Mesenteric fat pad (tissue), 1 donor: ENCODE measurements at regions not wholly inside any gene's neighbourhood (a gene's known extent, or its start where the extent isn't known, plus 50 kb on each side); places are given as distances from the start of the nearest gene placed in this dataset.
A peak's percentile ranks its signal among the peaks of the same experiment; 100 is the strongest.

Source experiments
- DNase-seq: peaks from one replicate; pipeline ENCODE4 v3.0.0-alpha.2; 2020; ENCODE audit warnings: low spot score
- donor health status: DM: yes; HTN: yes; CAD: no.

DNA sequence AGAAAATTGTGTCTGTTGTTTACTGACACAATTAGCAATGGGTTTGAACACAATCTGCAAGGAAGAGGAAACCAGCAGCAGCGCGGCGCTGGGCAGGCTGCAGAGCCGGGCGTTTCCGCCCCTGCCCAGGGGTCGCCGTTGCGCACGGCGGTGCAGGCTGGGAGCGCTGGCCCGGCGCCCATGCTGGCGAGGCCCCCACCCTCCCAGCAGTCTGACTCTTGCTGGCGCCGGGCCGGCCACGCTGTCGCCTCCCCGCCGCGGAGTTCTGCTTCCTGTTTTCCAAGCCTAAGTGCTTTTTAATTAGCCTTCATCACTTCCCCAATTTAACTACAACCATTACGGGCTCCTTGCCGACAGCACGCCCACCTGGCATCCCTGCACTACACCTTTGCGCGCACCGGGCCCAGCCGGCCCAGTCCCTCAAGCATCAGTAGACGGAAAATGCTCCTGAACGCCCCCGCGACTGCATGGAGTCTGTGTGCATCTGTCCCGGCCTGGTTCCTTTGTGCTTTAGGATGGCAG is 212.1 kb downstream of the GXYLT1 start:
- peak; percentile 92 for DNase-seq

DNA sequence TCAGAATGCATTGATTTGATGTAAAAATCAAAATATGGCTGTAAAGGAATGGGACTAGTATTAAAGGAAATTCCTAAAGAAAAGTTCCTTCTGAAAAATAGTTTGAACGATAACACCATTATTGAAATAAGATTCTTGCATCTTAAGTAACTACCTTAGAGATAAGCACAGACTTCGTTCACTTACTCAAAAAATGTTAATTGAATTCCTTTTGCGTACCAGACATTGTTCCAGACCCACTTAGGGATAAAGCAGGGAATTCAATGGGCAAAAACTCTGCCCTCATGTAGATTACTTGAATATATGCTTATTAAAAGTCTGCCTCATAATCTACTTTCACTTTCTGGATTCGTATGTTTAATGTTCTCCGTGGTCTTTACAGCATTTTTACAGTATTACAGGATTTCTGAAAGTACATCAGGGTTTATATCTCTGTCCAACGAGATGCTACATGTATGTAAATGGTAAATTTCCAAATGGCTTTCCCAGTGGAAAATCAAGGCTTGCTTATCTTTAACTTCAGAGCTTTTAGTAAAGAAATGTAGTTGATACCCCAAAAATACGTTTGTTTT is 213.7 kb downstream of the GXYLT1 start:
- DNase-seq = no peak

DNA sequence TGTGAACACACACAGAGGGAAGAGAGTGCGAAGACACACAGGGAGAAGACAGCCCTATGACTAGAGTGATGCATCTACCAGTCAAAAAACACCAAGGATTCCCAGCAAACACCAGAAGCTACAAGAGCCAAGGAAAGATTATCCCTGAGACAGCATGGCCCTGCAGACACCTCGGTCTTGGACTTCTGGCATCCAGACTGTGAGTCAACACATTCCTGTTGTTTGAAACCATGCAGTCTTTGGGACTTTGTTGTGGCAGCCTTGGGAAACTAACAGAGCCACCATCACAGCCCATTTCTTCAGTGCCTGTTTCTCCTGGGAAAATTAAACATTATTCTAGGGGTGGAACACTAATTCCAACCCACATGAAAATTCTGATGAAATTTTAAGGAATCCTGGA is 220.6 kb downstream of the GXYLT1 start:
- no peak for DNase-seq

DNA sequence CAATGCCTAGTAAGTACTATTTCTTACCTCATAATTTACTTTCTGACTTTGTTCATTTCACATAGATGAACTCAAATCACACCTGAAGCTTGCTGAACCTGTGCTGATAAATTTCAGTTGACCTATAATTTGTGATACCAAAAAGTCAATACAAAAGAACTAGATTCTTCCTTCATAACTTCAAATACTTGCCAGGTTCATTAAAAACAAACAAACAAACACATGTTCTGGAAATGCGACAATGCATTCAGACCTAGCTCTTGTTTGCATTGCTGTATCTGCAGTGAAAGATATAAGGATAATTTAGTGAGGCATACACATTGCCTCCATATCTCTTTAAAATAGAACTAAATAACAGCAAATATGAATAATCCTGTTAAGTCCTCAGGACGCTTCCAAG is 221.3 kb downstream of the GXYLT1 start:
- DNase-seq = no peak

DNA sequence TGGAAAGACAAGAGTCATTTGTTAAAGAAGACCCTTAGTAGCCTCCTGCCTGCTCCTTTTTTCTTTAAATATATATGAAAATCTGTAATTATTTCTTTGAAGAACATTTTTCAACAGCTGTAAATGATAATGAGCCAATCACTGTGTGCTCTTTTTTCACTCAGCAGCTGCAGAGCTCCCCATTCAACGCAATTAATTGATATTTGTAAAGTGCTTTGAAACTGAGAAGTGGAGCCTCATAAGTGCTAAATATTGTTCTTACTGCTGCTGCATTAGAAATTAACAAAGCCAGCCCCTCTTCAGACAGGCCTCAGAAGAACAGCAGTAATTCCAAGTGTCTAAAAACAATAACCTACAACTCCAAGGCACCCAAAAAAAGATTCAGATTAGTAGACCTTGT is 224.3 kb downstream of the GXYLT1 start:
- no peak for DNase-seq

DNA sequence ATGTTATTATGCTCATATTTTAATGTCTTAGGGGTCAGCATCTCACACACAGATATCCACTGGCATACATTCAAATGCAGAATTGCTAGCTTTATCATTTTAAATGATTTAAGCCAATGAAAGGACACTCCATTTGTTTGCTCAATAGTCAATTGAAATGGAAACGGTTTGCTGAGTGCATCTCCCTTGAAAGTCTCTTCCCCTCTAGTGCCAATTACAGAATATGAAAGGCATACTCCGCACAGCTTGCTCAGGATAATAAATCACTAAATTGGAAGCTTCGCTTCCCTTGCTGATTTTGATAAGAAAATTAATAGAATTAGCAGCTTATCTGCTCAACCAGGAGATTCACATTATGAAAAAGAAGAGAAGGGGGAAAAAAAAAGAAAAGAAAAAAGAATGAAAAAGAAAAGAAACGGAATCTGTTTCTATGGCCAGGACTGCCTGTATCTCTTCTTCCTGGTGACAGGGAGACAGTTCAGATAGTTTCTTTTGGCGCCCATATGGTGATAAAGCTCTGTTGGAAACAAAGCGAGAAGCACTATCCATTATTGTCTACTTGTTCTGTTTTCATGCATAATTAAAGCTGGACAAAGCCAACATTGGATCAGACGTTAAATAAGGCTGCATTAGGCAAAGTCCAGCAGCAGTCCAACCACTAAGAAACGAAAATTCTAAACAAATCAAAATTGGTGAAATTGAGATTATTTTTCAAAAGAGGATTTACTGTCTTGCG is 225.0 kb downstream of the GXYLT1 start:
- DNase-seq = no peak

DNA sequence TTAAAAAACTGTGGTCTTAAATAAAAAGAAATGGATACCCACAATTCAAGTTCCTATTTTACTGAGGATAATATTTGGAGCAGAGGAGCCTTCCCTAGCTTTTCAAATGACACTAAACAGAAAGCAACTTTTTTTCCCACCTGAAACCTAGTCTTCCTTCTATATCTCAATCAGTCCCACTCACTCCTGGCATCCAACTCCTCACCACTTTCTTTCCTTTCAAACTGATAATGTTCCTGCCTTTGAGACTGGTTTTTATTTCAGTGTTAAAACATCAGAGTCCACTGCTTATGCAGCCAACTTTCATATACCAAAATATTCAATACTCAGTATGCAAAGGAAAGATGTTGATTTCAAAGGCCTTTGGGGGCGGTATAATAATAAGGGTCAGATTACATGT is 225.6 kb downstream of the GXYLT1 start:
- DNase-seq = no peak

DNA sequence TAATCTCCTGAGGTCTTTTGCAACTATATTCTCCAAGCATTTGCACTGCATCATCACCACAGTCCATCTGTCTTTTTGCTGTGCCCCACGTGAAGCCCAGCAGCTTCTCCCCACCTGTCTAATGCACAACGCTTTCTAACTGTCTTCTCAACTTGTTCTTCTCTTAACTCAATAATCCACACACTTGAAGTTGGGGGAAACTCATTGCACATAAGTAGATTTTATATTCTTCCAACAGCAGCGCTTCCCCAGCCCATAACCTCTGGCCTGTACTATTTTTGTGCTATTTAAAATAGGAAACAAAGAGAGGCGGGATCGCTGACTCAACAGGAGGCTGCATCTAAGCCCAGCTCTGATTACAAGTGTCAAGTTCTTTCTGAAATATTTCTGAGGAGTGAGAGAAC is 226.7 kb downstream of the GXYLT1 start:
- no peak for DNase-seq

DNA sequence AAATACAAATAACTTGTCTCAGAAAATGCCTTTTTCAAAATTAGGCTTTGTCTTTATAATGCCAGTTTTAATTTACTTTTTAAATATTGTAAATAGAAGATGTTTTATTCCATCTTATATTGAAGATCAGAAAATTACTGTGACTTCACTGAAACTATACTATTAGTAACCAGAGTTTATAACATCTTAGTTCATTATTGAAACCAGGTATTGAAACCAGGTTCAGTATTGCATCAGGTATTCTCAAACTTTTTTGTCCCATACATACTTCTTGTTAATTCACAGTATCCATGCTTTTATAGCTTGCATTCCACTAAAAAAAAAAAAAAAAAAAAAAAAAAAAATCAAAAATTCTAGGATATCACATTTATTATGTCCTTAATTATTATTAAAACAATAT is 227.5 kb downstream of the GXYLT1 start:
- DNase-seq = no peak

DNA sequence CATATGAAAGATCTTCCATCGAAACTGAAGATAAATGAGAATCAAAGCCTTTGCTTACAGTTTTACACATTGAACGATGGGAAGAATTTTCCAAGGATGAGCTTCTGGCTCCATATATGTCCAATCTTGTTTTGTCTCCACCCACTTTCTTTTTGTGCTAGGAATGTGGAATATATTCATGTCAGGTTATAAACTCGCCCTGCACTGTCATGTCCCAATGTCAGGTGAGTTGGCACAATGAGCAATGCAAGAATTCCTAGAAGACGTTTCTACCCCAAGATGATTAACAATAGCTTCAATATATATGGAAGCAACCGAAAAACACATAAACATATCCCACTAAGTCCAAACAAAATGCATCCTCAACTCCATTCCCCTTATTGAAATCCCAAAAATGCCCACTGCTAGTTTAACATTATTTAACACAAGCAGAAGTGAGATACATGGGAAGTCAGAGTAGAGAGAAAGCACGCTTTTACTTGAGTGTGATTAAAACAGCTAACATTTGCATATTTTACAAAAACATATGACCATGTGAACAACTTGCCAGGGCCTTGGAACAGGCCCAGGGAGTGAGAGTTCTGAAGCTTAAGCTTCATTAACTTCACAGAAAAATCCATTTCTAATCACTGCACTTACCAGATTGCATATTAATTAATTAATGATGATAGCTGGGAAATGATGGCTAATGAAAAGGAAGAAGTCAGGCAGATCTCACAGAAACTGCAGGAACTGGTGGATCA is 233.9 kb downstream of the GXYLT1 start:
- no peak for DNase-seq

DNA sequence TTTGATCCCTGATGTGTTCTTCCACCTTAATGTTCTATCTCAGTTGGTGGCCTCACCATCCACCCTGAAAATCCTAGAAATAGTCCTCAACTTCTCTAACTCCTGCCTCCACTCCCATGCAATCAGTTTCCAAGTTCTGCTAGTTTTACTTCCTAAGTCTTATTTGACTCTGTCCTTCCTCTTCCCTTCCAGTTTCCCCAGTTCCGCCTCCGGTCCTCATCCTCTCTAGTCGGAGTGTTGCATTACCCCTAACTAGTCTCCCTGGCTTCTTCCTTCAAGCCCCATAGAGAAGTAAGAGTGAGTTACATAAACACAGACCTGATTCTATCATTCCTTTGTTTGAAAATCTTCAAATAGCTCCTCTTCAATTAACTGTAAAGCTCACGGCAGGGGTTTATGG is 236.5 kb downstream of the GXYLT1 start:
- no peak for DNase-seq

DNA sequence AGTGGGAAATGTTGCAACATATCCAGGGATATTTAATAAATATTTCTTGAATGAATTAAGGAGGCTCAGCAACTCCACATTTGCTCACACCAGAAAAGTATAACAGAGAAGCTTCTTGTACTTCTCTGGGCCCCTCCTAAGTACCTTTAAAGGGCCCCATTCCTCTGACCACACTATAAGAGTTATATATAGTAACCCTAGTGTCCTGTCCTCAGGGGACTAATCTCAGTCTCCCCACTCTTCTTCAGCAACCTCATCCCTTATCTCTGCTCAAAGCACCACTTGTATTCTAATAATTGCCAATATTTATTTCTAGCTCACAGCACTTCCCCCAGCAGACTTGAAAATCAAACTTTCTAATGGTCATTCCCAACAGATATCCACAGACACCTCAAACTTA is 237.1 kb downstream of the GXYLT1 start:
- DNase-seq = no peak

DNA sequence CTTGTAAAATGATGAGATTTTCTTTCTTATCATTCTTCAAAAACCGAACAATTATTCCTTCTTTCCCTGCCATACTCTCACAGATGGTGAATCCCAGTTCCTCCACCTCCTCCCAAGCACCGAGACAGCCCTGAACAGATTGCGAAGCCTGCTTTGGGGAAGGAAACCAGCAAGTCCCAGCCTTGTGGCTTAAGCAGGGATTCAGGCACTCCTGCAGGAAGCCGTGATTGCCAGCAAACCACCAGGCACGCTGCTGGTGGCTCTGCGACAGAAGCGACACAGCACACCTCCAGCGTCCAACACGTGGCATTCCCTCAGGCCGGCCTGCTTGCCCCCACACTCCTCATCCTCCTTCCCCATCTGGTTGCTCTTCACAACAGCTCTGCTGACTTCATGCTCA is 237.7 kb downstream of the GXYLT1 start:
- no peak for DNase-seq

DNA sequence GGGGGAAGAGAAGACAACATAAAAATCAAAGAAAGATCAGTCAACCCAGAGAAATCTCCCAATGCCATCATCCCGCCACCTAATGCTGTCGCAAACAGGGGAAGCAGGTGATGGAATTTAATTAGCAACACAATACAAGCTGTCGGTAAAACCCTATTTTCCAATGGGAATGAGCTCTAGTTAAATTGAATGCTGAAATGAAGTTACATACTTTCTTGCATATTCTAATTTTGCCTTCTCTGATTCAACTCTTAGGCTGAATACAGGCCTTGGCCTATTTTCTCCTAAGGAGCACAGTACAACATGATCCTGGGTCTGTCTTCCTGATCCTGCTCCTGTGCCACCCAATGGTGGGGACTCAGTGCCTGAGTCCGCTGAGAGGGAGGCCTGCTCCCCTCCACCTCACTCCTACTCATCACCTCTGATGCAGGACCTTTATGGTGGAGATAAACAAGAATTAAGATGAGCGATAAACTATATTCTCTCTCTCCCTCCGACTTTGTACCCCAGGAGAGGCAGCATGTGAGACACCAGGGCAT is 238.8 kb downstream of the GXYLT1 start:
- DNase-seq = no peak

DNA sequence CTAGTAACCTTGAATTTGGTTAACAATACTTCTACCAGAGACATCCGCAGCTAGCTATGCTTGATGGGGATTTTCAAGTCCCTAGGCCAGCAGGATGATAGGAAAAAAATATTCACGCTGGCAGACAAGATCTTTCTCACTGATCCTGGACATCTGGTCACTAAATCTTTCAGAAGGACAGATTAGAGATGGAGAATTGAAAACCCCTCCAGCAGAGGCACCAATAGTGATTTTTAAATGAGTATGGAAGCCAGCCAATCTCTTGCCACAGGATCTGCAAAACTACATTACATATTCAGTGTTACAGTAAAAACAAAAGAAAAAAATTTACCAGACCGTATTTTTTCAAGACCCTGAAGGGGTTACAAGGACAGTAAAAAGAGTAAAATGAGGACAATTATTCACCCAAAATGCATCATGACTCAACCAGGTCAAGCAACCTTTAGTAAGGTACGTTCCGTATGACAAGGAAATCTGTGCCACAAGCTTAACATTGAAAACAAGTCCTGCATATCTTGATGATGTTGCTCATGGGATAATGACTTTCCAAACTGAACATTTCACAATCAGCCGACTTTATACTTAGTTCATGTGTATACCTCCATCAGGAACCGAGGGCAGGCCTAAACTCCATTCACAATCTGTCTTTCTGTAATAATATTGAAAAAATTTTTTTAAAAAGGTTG is 239.5 kb downstream of the GXYLT1 start:
- no peak for DNase-seq

DNA sequence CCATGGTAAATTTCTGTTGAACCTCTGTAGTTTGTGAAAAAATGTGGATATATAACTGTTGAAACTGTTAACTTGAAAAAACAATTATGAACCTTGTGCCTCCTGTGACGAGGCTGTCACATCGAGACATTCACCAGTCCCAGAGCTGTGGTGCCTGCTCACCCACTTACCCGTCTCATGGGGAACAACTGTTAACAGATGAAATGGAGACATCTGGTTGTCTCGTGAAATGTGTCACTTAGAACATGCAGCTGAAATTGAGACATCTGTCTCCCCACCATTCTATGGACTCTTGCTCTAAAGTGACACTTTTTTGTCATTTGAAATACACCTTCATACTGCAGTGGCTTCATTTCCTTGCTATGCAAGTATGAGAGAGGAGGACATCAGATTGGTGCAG is 240.6 kb downstream of the GXYLT1 start:
- DNase-seq = no peak

DNA sequence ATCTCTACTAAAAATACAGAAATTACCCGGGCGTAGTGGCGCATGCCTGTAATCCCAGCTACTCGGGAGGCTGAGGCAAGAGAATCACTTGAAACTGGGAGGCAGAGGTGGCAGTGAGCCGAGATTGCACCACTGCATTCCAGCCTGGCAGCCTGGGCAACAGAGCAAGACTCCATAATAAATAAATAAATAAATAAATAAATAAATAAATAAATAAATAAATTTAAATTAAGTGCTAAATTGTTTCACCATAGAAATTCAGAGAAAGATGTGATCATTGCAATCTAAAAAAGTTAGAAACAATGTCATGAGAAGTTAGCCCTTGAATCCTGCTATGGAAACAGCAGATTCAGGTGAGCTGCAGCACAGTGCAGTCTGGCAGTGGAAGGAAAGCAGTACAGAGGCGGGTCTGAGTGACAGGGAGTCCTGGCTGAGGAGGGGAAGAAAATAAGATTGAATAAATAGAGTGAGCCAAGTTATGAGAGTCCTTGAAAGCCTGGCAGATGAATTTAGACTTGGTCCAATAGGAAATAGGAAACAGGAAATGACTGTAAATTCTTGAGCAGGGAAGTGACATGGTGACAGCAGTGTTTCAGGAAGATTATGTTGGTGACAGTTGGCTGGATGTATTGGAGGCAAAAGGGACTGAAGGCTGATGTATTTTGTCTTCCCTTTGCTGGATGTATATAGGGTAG is 241.5 kb downstream of the GXYLT1 start:
- DNase-seq = no peak

DNA sequence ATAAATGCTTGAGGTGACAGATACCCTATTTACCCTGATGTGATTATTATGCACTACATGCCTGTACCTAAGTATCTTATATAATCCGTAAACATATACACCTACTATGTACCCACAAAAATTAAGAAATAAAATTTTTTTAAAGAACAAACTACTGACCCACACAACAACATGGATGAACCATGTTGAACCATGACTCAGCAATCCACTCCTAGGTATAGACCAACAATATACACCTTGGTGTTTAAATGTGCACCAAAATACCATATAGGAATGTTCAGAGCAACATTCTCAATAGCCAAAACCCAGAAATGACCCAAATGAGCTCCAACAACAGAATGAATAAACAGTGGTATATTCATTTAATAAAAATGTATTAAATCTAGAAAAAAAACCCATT is 245.1 kb downstream of the GXYLT1 start:
- DNase-seq = no peak

DNA sequence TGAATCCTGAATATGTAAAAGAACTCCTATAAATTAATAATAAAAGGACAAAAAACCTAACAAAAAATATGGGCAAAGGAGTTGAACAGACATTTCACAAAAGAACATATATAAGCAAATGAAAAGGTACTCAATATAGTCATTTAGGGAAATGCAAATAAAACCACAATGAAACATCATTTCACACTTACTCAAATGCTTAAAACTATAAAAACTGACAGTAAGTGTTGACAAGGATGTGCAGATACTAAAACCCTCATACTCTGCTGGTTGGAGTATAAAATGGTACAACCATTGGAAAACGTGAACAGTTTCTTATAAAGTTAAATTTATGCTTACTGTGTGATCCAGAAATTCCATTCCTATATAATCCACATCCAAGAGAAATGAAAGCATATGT is 247.1 kb downstream of the GXYLT1 start:
- DNase-seq = no peak

DNA sequence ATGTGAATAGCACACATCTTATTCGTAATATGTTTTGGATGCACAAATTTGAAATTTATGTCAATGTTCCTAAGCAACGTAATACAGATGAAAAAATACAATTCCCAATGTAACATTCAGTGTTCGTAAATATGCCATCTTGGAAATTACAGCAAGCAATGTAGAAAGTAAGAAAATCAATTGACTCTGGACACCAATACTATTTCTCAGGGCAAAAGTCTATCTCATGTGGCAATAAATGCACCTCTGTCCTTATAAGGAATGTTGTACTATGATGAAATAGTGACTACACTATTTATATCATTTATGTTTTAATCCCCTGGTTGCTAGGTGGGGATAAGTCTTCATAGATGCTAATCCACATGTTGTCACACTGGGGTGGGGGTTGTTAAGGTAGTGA is 251.2 kb downstream of the GXYLT1 start:
- DNase-seq = no peak

DNA sequence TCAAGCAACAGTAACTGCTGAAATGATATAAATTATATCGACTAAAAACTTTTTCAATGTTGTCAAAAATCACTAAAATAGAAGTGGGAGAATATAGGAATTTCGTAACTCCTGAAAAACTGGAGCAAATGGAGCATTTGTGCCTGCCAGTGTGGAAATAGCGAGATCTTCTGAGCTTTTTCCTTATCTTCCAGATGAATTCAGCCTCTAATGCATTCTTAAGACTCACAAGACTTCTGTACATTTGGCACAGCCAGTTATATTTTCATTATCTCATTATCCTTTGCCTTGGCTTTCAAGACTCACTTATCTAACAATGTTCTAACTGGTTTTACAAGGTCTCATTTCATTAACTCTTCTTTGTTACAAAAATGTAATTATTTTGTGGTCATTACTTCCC is 252.4 kb downstream of the GXYLT1 start:
- no peak for DNase-seq
